ENCODE measurements at regions not wholly inside any gene's neighbourhood (a gene's known extent, or its start where the extent isn't known, plus 50 kb on each side); places are given as distances from the start of the nearest gene placed in this dataset.

DNA sequence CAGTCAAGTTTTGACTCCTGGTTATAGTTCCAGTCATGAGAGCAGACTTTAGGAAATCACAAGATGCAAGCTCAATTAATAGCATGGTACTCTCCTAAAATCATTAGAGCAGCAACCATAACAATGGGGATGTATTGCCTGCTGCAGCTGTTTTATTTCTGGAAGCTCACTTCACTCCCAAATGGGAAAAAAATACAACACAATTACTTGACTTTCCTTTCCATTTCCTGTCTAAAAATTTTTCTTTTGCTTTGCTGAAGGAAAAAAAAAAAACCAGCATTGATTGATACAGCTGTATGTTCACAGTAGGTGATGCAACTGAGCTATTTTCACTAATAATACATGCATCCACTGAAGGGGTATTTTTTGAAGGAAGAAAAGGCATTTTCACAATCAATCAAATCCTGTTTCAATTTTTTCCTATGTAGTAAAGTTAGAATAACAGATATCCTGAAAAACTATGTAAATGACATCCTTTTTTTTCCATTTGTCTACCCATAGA is 143.9 kb upstream of the NOVA1 start:
- TF ChIP-seq, protein P1, sequence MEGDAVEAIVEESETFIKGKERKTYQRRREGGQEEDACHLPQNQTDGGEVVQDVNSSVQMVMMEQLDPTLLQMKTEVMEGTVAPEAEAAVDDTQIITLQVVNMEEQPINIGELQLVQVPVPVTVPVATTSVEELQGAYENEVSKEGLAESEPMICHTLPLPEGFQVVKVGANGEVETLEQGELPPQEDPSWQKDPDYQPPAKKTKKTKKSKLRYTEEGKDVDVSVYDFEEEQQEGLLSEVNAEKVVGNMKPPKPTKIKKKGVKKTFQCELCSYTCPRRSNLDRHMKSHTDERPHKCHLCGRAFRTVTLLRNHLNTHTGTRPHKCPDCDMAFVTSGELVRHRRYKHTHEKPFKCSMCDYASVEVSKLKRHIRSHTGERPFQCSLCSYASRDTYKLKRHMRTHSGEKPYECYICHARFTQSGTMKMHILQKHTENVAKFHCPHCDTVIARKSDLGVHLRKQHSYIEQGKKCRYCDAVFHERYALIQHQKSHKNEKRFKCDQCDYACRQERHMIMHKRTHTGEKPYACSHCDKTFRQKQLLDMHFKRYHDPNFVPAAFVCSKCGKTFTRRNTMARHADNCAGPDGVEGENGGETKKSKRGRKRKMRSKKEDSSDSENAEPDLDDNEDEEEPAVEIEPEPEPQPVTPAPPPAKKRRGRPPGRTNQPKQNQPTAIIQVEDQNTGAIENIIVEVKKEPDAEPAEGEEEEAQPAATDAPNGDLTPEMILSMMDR (IDR thresholded peaks at IDR 0.05), result no peak
- TF ChIP-seq POLR2AphosphoS5 (IDR thresholded peaks at IDR 0.05; ENCODE audit: low read depth, low read length), result no peak
